NOMO-1 treated with dmso at 0.1 percent for 144 hours (cell line): ENCODE measurements at regions not wholly inside any gene's neighbourhood (a gene's known extent, or its start where the extent isn't known, plus 50 kb on each side); places are given as distances from the start of the nearest gene placed in this dataset.
"Not testable (repeated sequence)": the region's sequence is repeated elsewhere in the genome, so short reads cannot be mapped to it uniquely, and the experiment has no call there.

Experiments
- DNase-seq: peaks from one replicate; lab custom pipeline; 2025; ENCODE audit not compliant: unreplicated experiment; lab: John Stamatoyannopoulos, UW

- not testable (repeated sequence) for DNase-seq
Observed at GRCh38 chr1:189225794-189226145, 1251.9 kb downstream of the BRINP3 start.

GRCh38 chr1:189226779-189227178, 1250.9 kb downstream of the BRINP3 start:
- DNase-seq, result no peak

GRCh38 chr1:189237008-189237407, 1240.7 kb downstream of the BRINP3 start:
- DNase-seq, result no peak

DNA sequence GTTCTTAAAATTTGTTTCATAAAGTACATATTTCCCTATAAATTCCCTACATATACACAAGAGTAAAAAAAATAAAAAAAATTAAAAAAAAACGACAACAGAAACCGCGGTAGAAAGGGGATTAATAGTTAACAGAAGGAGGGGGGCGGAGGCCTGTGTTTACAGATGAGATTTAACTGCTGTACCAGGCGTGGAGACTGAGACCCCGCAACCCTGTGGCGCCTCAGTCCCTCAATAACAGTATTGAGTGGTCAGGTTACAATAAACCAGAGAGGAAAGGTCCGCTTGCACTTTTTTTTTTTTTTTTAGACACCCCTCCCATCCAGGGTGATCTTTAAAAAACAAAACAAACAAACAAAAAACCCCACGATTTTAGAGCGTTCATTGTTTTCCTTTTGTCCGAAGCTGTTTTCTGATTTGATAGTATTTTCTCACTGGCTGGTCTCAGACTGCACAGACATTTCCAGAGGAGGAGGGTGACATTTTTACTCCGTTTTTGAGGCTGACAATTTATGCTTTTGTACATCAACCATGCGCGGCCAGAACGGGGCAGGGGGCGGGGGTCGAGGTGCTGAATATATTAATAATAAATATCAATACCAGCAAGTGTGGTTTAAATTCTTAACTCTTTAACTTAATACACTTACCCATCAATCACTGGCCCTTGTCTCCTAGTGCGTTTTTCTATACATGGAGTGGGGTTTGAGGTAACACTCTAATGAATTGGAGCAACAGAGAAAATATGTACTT, 1223.9 kb downstream of the BRINP3 start:
- DNase-seq, result no peak

- DNase-seq, result not testable (repeated sequence)
Observed at GRCh38 chr1:189261128-189261527, 1216.5 kb downstream of the BRINP3 start.

DNA sequence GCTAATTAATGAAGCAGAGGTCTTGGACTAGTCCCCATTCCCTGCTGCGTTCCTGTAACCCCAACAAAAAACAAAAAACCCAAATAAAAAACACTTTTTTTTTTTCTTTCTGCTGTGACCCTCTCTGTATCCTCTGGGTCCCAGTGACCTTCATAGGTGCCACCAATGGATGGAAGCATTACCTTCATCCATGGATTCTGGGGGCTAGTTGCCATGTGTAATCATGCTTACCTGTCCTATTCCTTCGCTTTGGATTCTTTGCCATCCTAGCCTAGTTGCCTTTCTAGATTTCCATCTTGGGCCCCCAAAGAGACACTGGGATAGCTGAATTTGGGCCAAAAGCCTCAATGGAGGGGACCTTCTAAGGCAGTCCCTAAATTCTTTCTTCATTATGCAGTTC, 1208.7 kb downstream of the BRINP3 start:
- no peak for DNase-seq

DNA sequence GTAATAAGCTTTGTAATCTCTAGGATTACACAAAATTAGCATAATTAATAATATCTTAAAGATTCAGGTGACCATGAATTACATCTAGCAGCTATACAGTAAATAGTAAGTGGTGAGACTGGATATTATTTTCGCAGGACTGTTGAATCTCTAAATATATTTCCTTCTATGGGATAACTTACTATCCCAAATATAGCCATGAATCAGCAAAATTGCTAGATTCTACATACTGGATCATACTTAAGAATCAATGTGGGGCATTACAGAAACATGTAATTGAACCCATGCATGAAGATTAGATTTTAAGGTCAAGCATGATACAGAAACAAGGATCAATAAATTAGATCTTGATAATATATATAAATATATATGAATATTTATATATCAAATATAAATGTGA, 1203.4 kb downstream of the BRINP3 start:
- no peak for DNase-seq

DNA sequence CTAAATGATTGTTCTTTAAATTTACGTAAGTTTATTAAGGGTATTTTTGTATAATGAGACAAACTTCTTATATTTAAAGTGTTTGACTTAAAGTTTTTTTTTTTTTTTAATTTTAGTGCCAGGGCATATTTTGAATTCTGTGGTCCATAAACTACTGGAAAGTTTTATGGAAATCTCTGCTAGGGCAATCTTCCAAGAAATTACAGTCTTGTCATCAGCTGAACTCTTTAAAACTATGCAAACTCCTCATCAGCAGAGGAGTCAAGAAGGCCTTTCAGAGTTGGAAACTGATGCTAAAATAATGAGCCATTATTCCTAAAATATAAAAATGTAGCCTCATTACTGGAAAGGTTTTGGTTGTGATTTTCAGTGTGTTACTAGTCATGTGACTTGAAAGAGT, 1201.9 kb downstream of the BRINP3 start:
- no peak for DNase-seq

GRCh38 chr1:189289346-189289745, 1188.3 kb downstream of the BRINP3 start:
- no peak for DNase-seq

DNA sequence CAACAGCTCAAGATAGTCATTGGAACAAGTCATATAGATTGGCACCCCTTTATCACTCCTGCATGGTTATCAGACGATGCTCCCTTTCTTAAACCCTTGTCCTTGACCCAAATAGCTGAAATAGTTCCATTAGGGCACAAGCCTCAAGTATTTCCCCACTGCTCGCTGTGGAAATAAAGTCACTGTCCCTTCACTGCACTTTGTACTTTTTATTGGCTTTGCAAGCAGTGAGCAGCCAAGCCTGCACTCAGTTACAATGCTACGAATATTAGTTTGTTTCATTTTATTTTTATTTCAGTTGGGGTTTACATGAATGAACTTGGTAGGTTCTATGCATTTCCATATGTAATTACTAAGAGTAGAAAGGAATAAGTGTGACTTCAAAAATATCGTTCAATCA, 1176.4 kb downstream of the BRINP3 start:
- DNase-seq, result no peak

DNA sequence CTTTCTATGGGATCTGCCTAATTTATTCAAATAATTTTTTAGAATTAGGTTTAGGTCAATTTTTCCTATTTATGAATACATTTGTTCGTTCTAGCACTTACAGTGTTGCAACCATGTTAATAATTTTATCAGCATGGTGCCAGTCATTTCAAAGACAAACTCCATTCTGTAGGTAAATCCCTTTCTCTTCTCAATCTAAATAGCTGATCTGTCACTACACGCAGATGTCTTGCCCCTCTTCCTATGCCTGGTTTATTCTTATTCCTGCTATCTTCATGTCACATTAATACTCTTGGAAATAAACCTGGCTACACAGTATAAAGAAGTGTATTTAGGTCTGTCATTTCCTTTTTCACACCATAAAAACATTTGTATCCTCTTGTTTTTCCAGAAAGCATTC, 1172.4 kb downstream of the BRINP3 start:
- DNase-seq, result no peak

DNA sequence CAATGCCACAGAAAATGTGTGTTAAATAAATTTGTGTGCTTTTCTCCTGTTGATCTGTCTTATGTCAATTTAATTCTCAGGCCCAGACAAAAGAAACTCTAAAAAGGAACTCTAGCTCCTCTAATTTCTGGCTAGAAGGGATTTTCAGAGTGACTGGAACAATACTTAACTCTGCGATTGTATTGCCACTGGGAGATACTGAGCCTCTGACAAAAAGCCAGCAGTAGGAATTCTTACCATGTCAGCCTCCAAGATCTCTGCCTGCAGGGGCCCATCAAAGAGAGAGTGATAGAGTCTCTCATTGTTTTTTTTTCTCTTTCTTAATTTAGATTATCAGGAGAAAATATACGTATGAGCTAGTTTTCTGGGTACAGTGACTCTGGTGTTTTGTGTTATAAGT, 1165.7 kb downstream of the BRINP3 start:
- DNase-seq, result no peak

DNA sequence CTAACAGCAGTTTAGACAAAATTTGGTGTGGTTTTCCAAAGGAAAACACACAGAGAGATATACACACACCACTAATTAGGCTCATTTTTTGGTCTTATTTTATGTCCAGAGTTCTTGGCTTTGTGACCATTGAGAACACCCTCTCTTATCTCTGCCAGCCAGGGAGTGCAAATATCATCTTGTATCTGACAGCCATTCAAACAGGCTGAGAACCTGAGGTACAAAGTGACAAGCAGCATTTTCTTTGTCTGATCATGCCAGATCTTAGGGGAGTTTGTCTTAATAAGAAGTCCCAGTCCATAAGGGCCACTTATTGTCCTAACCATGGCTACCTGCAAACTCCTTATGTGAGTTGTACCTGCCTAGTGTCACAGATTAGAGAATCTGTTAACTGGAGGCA, 1165.2 kb downstream of the BRINP3 start:
- DNase-seq, result no peak

- no peak for DNase-seq
Observed at GRCh38 chr1:189313488-189313887, 1164.2 kb downstream of the BRINP3 start.

DNA sequence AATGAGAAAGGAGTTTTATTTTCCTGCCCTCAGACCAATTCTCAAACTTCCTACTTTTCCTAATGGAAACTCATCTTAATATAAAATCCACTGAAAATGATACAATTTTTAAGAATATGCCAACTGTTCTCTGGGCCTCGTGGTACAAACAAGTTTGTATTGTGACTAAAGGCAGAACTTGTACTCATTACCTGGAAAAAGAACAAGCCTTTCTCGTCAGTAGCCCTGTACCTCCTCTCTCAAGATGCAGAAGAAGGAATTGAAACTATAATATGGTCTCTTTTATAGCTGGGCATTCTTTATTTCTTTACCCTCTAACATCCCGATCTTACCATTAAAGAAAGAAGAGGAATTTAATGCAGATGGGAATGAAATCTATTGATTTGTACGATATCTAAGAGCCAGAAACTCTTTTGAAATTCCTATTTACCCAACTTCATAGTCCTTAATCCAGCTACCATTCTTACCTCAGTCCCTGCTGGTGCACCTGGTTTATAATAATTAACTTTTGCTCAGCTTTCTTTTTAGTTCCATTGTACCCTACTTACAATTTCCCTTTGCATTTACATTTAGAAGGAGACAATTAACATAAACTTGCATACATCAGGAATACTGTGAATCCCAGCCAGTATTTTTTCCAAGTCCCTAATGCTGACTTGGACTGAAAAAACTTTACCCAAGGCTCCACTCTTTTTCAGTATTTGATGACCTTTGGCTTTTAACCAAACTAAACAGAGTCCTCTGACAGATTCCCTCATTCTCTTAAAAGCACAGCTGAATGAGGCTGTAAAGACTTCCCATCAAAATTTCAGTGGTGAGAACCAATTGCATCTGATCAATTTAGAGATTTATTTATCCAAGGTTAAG, 1162.4 kb downstream of the BRINP3 start:
- DNase-seq, result no peak

DNA sequence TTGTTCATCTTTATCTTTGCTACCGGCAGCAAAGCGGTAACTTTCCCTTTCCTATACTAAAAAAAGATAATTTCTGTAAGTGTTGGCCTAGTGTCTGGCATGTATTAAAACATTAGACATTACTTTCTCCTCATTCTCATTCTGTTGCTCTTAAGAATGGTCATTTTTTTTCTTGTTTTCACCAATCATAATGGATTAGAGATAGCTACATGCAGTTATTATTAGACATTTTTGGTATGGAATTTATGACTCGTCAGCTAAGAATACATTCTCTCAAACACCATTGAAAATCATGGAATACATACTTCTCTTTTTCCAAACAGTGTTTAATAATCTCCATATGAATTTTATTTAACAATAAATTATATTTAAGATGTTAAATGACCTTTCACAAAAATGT, 1154.6 kb downstream of the BRINP3 start:
- DNase-seq, result no peak

DNA sequence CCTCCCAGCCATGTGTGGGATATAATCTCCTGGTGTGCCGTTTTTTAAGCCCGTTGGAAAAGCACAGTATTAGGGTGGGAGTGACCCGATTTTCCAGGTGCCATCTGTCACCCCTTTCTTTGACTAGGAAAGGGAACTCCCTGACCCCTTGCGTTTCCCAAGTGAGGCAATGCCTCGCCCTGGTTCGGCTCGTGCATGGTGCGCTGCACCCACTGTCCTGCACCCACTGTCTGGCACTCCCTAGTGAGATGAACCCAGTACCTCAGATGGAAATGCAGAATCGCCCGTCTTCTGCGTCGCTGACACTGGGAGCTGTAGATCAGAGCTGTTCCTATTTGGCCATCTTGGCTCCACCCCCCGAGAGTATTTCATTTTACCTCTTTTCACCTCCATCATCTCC, 1146.6 kb downstream of the BRINP3 start:
- not testable (repeated sequence) for DNase-seq

DNA sequence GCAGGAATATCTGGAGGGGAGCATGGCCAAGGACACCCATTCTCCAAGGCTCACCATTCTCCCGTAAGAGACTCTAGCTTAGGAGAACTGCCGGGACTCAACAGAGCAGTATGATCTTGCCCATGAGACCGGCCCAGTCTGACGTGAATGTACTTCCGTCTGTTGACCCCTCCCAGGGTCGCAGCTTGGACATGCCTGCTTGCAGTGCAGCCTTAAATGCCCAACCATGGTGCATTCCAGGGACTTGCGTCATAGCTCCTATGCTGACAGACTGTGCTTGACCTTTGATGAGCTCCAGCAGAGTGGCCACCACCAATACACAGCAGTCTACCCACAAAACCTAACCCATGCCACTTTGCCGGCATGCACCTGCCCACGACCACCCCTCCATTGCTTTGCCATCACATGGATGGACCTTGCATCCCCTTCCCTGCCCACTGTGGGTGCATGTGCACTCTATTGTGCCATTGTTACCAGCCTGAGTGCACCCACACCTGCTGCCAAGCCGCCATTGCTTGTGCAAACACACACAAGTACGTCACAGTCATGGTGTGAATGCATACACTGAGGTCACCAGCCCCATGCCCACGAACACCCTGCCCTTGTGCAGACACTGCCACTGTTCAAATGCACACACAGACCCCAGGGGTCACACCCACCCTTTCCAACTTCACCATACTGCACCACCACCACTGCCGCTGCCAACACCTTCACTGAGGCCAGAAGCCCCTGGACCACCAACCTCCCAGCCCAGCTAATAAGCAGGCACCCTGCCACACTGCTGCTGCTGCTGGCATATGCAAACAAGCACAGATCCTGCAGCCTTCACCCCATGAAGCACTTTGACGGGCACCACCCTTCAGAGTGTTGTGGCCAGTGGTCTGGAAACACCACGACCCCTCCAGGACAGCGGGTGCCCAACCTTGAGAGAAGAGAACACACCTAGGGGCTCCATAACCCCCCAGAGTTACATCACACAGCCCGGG, 1141.3 kb downstream of the BRINP3 start:
- no peak for DNase-seq

DNA sequence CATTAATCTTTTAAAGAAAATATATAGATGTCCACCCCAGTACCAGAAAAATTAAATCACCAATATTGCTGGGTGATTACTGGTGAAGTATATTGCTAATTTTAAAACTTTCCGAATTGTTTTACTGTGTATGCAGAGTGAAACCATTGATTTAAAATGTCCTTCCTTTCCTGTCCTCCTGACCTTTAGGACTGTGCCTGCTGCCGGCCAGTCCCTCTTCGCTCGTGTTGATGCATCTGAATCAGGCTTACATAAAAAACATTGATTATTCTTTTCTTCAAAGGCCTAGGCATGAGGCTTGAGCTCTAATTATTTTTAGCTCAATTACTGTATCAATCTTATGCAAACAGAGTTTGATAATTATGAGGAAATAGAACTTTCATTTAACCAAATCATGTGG, 1128.1 kb downstream of the BRINP3 start:
- no peak for DNase-seq

DNA sequence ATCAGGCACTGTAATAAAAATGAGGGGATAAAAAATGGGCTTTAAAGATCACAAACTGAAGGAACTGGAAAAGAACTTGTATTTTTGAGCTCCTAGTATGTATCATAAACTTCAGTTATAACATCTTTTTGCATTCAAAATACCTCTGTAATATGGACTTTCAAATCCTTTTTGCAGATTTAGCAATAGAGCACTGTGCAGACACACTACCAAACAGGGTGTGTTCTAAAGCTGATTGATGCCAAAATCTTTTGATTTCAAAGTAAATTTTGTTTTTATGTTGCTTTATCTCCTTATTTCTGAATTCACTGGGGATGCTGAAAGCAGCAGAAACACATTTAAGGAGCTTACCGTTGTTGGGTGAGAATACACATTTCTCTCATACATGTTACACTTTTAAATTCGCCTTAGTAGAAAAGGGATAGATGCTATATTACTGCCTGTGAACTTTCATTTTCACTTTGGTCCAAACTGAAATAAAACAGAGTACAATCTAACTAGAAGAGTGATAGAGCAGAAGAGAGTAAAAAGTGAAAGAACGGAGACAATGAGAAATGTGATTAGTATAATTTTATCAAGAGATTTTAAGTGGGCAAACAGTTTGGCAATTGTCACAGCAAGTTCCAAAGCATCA, 1126.6 kb downstream of the BRINP3 start:
- no peak for DNase-seq

GRCh38 chr1:189351960-189352359, 1125.7 kb downstream of the BRINP3 start:
- DNase-seq, result no peak
